Colonic mucosa (tissue), 4 donors: ENCODE measurements at regions not wholly inside any gene's neighbourhood (a gene's known extent, or its start where the extent isn't known, plus 50 kb on each side); places are given as distances from the start of the nearest gene placed in this dataset.
"Not testable (repeated sequence)": the region's sequence is repeated elsewhere in the genome, so short reads cannot be mapped to it uniquely, and the experiment has no call there.

Experiments
- DNase-seq: peaks from one replicate; pipeline ENCODE4 v3.0.0-alpha.2; 2020
- H3K27ac ChIP-seq: fragments of 200-600 bp; one replicate; pipeline ENCODE4 v1.8.0; 2021
- H3K27me3 ChIP-seq: fragments of 200-600 bp; one replicate; pipeline ENCODE4 v1.8.0; 2021
- H3K36me3 ChIP-seq: fragments of 200-600 bp; one replicate; pipeline ENCODE4 v1.8.0; 2021
- H3K4me1 ChIP-seq: fragments of 200-600 bp; one replicate; pipeline ENCODE4 v1.8.0; 2021; ENCODE audit warnings: mild to moderate bottlenecking
- H3K4me3 ChIP-seq: fragments of 200-600 bp; one replicate; pipeline ENCODE4 v1.8.0; 2021
- H3K9ac ChIP-seq, 2 donors: one replicate each; pipeline ENCODE4 v1.7.0; 2013; ENCODE audit warnings: control low read depth in 2 of 2, low read depth in 2 of 2, low read length in 2 of 2
- H3K9me3 ChIP-seq: fragments of 200-600 bp; one replicate; pipeline ENCODE4 v1.8.0; 2021
- CTCF ChIP-seq: fragments of 200-600 bp; IDR thresholded peaks from one replicate; pipeline ENCODE4 v1.8.0; 2022; ENCODE audit warnings: antibody characterized with exemption, mild to moderate bottlenecking
- intact Hi-C: fragments of 100-400 bp; cut with DNase I; formaldehyde crosslinking; loops from one replicate; pipeline ENCODE4 v1.14.1; 2022
- donor health status: healthy.
- donor health status: DM: no; HTN: no; CAD: no.
- donor health status: DM: no; HTN: no; CAD: no.

DNA sequence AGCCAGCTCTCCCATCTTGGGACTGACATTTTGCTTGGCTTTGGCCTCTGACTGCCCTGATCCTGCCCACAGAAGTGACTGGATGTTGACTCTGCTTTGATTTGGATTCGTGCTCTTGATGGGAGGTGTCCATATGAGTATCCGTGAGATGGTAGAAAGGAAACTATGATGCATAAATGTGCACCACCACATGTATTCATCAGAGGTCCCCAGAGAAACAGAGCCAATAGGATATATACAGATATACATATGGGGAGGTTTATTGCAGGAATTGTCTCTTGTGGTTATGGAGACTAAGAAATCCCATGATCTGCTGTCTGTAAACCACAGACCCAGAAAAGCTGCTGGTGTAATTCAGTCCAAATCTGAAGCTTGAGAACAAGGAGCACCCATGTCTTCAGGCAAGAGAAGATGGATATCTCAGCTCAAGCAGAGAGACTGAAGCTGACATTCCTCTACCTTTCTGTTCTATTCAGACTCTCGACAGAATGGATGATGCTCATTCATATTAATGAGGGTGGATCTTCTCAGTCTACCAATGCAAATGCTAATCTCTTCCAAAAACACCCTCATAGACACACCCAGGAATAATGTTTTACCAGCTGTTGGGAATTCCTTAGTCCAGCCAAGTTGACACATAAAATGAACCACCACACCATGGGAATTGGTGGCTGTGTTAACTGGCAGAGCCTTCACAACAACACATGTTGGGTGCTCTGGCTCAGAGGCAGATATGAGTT is 390.7 kb downstream of the CCSER2 start:
- Histone ChIP-seq H3K9ac (no peak overlapping the region), H3K36me3 (no peaks in the 10 kb centered on the region), H3K27ac (no peak overlapping the region), H3K4me1 (no peaks in the 10 kb centered on the region), H3K9me3 (no peaks in the 10 kb centered on the region), H3K27me3 (no peaks in the 10 kb centered on the region), H3K4me3 (no peak overlapping the region)
- DNase-seq = no peak
- intact Hi-C loops = no loop called here
- no peak for TF ChIP-seq CTCF

GRCh38 chr10:84719687-84720086 is 391.3 kb downstream of the CCSER2 start:
- no peak for DNase-seq
- H3K36me3 ChIP-seq = no peaks in the 10 kb centered on the region
- intact Hi-C loops = no loop called here
- H3K9ac ChIP-seq = no peak overlapping the region
- no peaks in the 10 kb centered on the region for H3K4me1 ChIP-seq
- no peak overlapping the region for H3K27ac ChIP-seq
- H3K4me3 ChIP-seq = no peak overlapping the region
- TF ChIP-seq CTCF = no peak
- no peaks in the 10 kb centered on the region for H3K9me3 ChIP-seq
- H3K27me3 ChIP-seq = no peaks in the 10 kb centered on the region

- H3K4me3 ChIP-seq = no peak overlapping the region
- H3K27ac ChIP-seq = no peak overlapping the region
- DNase-seq = no peak
- H3K9me3 ChIP-seq = no peaks in the 10 kb centered on the region
- H3K36me3 ChIP-seq = no peaks in the 10 kb centered on the region
- H3K4me1 ChIP-seq = no peaks in the 10 kb centered on the region
- H3K27me3 ChIP-seq = no peaks in the 10 kb centered on the region
- intact Hi-C loops = no loop called here
- TF ChIP-seq CTCF = no peak
- H3K9ac ChIP-seq = no peak overlapping the region
Observed at GRCh38 chr10:84727398-84727797, 399.0 kb downstream of the CCSER2 start.

- H3K9ac ChIP-seq, H3K9me3 ChIP-seq, H3K27ac ChIP-seq, intact Hi-C loops, H3K36me3 ChIP-seq, H3K4me3 ChIP-seq, H3K27me3 ChIP-seq, H3K4me1 ChIP-seq, DNase-seq: not testable (repeated sequence)
Observed at GRCh38 chr10:84739126-84739525, 410.7 kb downstream of the CCSER2 start.

- no peaks in the 10 kb centered on the region for H3K9me3 ChIP-seq
- no peak for TF ChIP-seq CTCF
- intact Hi-C loops = no loop called here
- H3K4me3 ChIP-seq = no peak overlapping the region
- DNase-seq = no peak
- no peaks in the 10 kb centered on the region for H3K36me3 ChIP-seq
- no peaks in the 10 kb centered on the region for H3K4me1 ChIP-seq
- H3K27ac ChIP-seq = no peak overlapping the region
- no peak overlapping the region for H3K9ac ChIP-seq
- no peaks in the 10 kb centered on the region for H3K27me3 ChIP-seq
Observed at GRCh38 chr10:84739641-84740040, 411.3 kb downstream of the CCSER2 start.

DNA sequence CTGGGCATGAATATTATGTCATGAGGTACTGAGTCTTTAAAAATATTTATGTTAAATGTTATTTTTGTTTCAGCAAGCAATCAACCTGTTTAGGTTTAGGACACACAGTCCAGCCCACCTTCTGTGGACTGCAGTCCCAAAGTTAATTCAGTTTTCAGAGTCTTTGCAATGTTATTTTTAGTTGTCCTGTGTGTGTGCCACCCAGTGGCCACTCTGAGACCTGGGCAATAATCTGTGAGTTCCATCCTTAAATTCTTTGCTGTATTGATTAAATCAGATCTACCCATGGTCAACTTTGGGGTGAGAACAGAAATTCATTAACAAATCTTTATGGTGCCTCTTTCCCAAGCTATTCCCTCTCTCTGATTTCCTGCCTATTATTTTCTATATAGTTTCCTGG is 415.1 kb downstream of the CCSER2 start:
- H3K9ac ChIP-seq = no peak overlapping the region
- no peak overlapping the region for H3K27ac ChIP-seq
- no peak overlapping the region for H3K4me3 ChIP-seq
- H3K36me3 ChIP-seq = no peaks in the 10 kb centered on the region
- no peak for DNase-seq
- no peak for TF ChIP-seq CTCF
- no peaks in the 10 kb centered on the region for H3K9me3 ChIP-seq
- no peaks in the 10 kb centered on the region for H3K27me3 ChIP-seq
- intact Hi-C loops = no loop called here
- no peaks in the 10 kb centered on the region for H3K4me1 ChIP-seq
